ENCODE measurements at regions not wholly inside any gene's neighbourhood (a gene's known extent, or its start where the extent isn't known, plus 50 kb on each side); places are given as distances from the start of the nearest gene placed in this dataset.

GRCh38 chr2:139357972-139358371 is 577.8 kb upstream of the NXPH2 start:
- Mint-ChIP-seq H3K4me1 (ENCODE audit: low read depth) (no peaks in the 10 kb centered on the region), H3K4me3 (no peak overlapping the region), H3K9me3 (ENCODE audit: insufficient read depth) (no peaks in the 10 kb centered on the region), H3K27me3 (ENCODE audit: low read depth) (no peaks in the 10 kb centered on the region), H3K36me3 (ENCODE audit: low read depth) (no peaks in the 10 kb centered on the region), H3K27ac (no peak overlapping the region)
- ChIA-PET CTCF (no interaction called here), POLR2A (no interaction called here)
- ATAC-seq (no peak), DNase-seq (no peak)

- Mint-ChIP-seq H3K36me3 (ENCODE audit: low read depth) (no peaks in the 10 kb centered on the region), H3K27ac (no peak overlapping the region), H3K27me3 (ENCODE audit: low read depth) (no peaks in the 10 kb centered on the region), H3K4me1 (ENCODE audit: low read depth) (no peaks in the 10 kb centered on the region), H3K4me3 (no peak overlapping the region), H3K9me3 (ENCODE audit: insufficient read depth) (no peaks in the 10 kb centered on the region)
- no peak for DNase-seq
- ChIA-PET POLR2A (no interaction called here), CTCF (no interaction called here)
- no peak for ATAC-seq
Measured at GRCh38 chr2:139354518-139354917, 574.3 kb upstream of the NXPH2 start.

GRCh38 chr2:139353874-139354273 is 573.7 kb upstream of the NXPH2 start:
- Mint-ChIP-seq H3K27ac (no peak overlapping the region), H3K4me3 (no peak overlapping the region), H3K4me1 (ENCODE audit: low read depth) (no peaks in the 10 kb centered on the region), H3K27me3 (ENCODE audit: low read depth) (no peaks in the 10 kb centered on the region), H3K36me3 (ENCODE audit: low read depth) (no peaks in the 10 kb centered on the region), H3K9me3 (ENCODE audit: insufficient read depth) (no peaks in the 10 kb centered on the region)
- POLR2A ChIA-PET: no interaction called here
- no peak for ATAC-seq
- CTCF ChIA-PET: no interaction called here
- DNase-seq: no peak

GRCh38 chr2:139317259-139317658 is 537.1 kb upstream of the NXPH2 start:
- ChIA-PET POLR2A (no interaction called here), CTCF (no interaction called here)
- Mint-ChIP-seq H3K9me3 (ENCODE audit: insufficient read depth) (no peaks in the 10 kb centered on the region), H3K4me3 (no peak overlapping the region), H3K27me3 (ENCODE audit: low read depth) (no peaks in the 10 kb centered on the region), H3K36me3 (ENCODE audit: low read depth) (no peaks in the 10 kb centered on the region), H3K27ac (no peak overlapping the region), H3K4me1 (ENCODE audit: low read depth) (no peaks in the 10 kb centered on the region)
- DNase-seq (no peak), ATAC-seq (no peak)

- Mint-ChIP-seq H3K36me3 (ENCODE audit: low read depth) (no peaks in the 10 kb centered on the region), H3K4me1 (ENCODE audit: low read depth) (no peaks in the 10 kb centered on the region), H3K4me3 (no peak overlapping the region), H3K27me3 (ENCODE audit: low read depth) (no peaks in the 10 kb centered on the region), H3K9me3 (ENCODE audit: insufficient read depth) (no peaks in the 10 kb centered on the region), H3K27ac (no peak overlapping the region)
- CTCF ChIA-PET: no interaction called here
- POLR2A ChIA-PET: no interaction called here
- ATAC-seq (no peak), DNase-seq (no peak)
Measured at GRCh38 chr2:139314059-139314458, 533.9 kb upstream of the NXPH2 start.

GRCh38 chr2:139296672-139297209 is 516.6 kb upstream of the NXPH2 start:
- H3K27ac Mint-ChIP-seq: no peak overlapping the region
- no peaks in the 10 kb centered on the region for H3K4me1 Mint-ChIP-seq (ENCODE audit: low read depth)
- ATAC-seq (no peak), DNase-seq (no peak)
- no peaks in the 10 kb centered on the region for H3K27me3 Mint-ChIP-seq (ENCODE audit: low read depth)
- ChIA-PET CTCF (no interaction called here), POLR2A (no interaction called here)
- no peak overlapping the region for H3K4me3 Mint-ChIP-seq
- H3K9me3 Mint-ChIP-seq (ENCODE audit: insufficient read depth): peaks cover 3% of the 10 kb centered on the region
- H3K36me3 Mint-ChIP-seq (ENCODE audit: low read depth): no peaks in the 10 kb centered on the region

- H3K27ac Mint-ChIP-seq: no peak overlapping the region
- POLR2A ChIA-PET: no interaction called here
- no peak for ATAC-seq
- CTCF ChIA-PET: no interaction called here
- no peak overlapping the region for H3K4me3 Mint-ChIP-seq
- H3K9me3 Mint-ChIP-seq (ENCODE audit: insufficient read depth): peaks cover 4% of the 10 kb centered on the region
- H3K4me1 Mint-ChIP-seq (ENCODE audit: low read depth): no peaks in the 10 kb centered on the region
- DNase-seq: no peak
- H3K27me3 Mint-ChIP-seq (ENCODE audit: low read depth): no peaks in the 10 kb centered on the region
- no peaks in the 10 kb centered on the region for H3K36me3 Mint-ChIP-seq (ENCODE audit: low read depth)
Measured at GRCh38 chr2:139293992-139294548, 513.9 kb upstream of the NXPH2 start.

- H3K36me3 Mint-ChIP-seq (ENCODE audit: low read depth): no peaks in the 10 kb centered on the region
- CTCF ChIA-PET: no interaction called here
- H3K4me1 Mint-ChIP-seq (ENCODE audit: low read depth): no peaks in the 10 kb centered on the region
- POLR2A ChIA-PET: no interaction called here
- peaks cover 18% of the 10 kb centered on the region for H3K9me3 Mint-ChIP-seq (ENCODE audit: insufficient read depth)
- DNase-seq: no peak
- H3K27ac Mint-ChIP-seq: no peak overlapping the region
- H3K4me3 Mint-ChIP-seq: no peak overlapping the region
- no peak for ATAC-seq
- H3K27me3 Mint-ChIP-seq (ENCODE audit: low read depth): no peaks in the 10 kb centered on the region
Measured at GRCh38 chr2:139281124-139281523, 500.9 kb upstream of the NXPH2 start.

GRCh38 chr2:139271879-139272278 is 491.7 kb upstream of the NXPH2 start:
- DNase-seq: no peak
- peaks cover 7% of the 10 kb centered on the region for H3K9me3 Mint-ChIP-seq (ENCODE audit: insufficient read depth)
- no peak for ATAC-seq

GRCh38 chr2:139271149-139271548 is 491.0 kb upstream of the NXPH2 start:
- no peaks in the 10 kb centered on the region for H3K27me3 Mint-ChIP-seq (ENCODE audit: low read depth)
- DNase-seq (no peak), ATAC-seq (no peak)
- H3K4me3 Mint-ChIP-seq: no peak overlapping the region
- no peak overlapping the region for H3K27ac Mint-ChIP-seq
- POLR2A ChIA-PET: no interaction called here
- H3K4me1 Mint-ChIP-seq (ENCODE audit: low read depth): no peaks in the 10 kb centered on the region
- H3K9me3 Mint-ChIP-seq (ENCODE audit: insufficient read depth): peaks cover 9% of the 10 kb centered on the region
- CTCF ChIA-PET: no interaction called here
- no peaks in the 10 kb centered on the region for H3K36me3 Mint-ChIP-seq (ENCODE audit: low read depth)

More at GRCh38 chr2:139271879-139272278, 491.7 kb upstream of the NXPH2 start:
- ChIA-PET POLR2A (no interaction called here), CTCF (no interaction called here)
- no peaks in the 10 kb centered on the region for H3K36me3 Mint-ChIP-seq (ENCODE audit: low read depth)
- no peak overlapping the region for H3K27ac Mint-ChIP-seq
- H3K27me3 Mint-ChIP-seq (ENCODE audit: low read depth): no peaks in the 10 kb centered on the region
- no peak overlapping the region for H3K4me3 Mint-ChIP-seq
- H3K4me1 Mint-ChIP-seq (ENCODE audit: low read depth): no peaks in the 10 kb centered on the region

- ATAC-seq: no peak
- Mint-ChIP-seq H3K27ac (no peak overlapping the region), H3K9me3 (ENCODE audit: insufficient read depth) (peaks cover 4% of the 10 kb centered on the region)
Measured at GRCh38 chr2:139260052-139260430, 479.9 kb upstream of the NXPH2 start.

GRCh38 chr2:139259422-139260051 is 479.3 kb upstream of the NXPH2 start:
- H3K36me3 Mint-ChIP-seq (ENCODE audit: low read depth): no peaks in the 10 kb centered on the region
- ChIA-PET POLR2A (no interaction called here), CTCF (no interaction called here)
- no peak for ATAC-seq
- DNase-seq: no peak
- no peaks in the 10 kb centered on the region for H3K4me1 Mint-ChIP-seq (ENCODE audit: low read depth)
- H3K9me3 Mint-ChIP-seq (ENCODE audit: insufficient read depth): peaks cover 3% of the 10 kb centered on the region
- no peak overlapping the region for H3K27ac Mint-ChIP-seq
- H3K27me3 Mint-ChIP-seq (ENCODE audit: low read depth): no peaks in the 10 kb centered on the region
- H3K4me3 Mint-ChIP-seq: no peak overlapping the region

More at GRCh38 chr2:139260052-139260430, 479.9 kb upstream of the NXPH2 start:
- Mint-ChIP-seq H3K4me1 (ENCODE audit: low read depth) (no peaks in the 10 kb centered on the region), H3K4me3 (no peak overlapping the region), H3K36me3 (ENCODE audit: low read depth) (no peaks in the 10 kb centered on the region), H3K27me3 (ENCODE audit: low read depth) (no peaks in the 10 kb centered on the region)
- ChIA-PET CTCF (no interaction called here), POLR2A (no interaction called here)
- no peak for DNase-seq

GRCh38 chr2:139241286-139241685 is 461.1 kb upstream of the NXPH2 start:
- Mint-ChIP-seq H3K36me3 (ENCODE audit: low read depth) (no peaks in the 10 kb centered on the region), H3K4me1 (ENCODE audit: low read depth) (no peaks in the 10 kb centered on the region), H3K9me3 (ENCODE audit: insufficient read depth) (peaks cover 11% of the 10 kb centered on the region), H3K27ac (no peak overlapping the region), H3K27me3 (ENCODE audit: low read depth) (no peaks in the 10 kb centered on the region), H3K4me3 (no peak overlapping the region)
- ChIA-PET CTCF (no interaction called here), POLR2A (no interaction called here)
- DNase-seq (no peak), ATAC-seq (no peak)
